ENCODE measurements at regions not wholly inside any gene's neighbourhood (a gene's known extent, or its start where the extent isn't known, plus 50 kb on each side); places are given as distances from the start of the nearest gene placed in this dataset.

DNA sequence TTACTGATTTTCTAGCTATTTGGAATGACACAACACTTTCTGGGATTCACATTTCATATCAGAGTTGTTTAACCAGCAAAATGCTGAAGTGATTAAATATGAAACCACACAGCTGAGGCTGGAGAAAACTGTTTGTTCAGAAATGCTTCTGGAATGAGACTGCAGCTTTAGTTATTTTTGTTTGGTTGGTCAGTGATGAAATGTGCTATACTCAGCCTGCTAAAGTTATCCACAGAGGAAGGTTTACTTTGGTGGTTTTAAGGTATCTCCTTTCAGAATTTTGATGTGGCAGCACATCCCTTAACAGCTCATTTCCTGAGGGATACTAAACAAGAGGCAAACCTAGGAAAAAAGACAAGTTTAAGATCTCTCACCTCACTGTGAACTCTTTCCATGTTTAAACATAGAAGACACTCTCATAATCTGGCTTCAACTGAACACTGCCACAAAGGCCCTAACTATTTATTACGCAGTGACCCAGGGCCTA is 106.6 kb upstream of the PDE5A start:
- ATAC-seq (no peak), DNase-seq (ENCODE audit: low read depth, low spot score) (no peak), FAIRE-seq (no peak)
- H3K79me2 ChIP-seq (ENCODE audit: control insufficient read depth, insufficient read depth, low read length) = no peaks in the 10 kb centered on the region
- no peaks in the 10 kb centered on the region for H3K27me3 ChIP-seq (replicated peaks in 1 of 2; ENCODE audit: control insufficient read depth in 2 of 2, insufficient read depth in 2 of 2, low read length in 1 of 2)
- WGBS (ENCODE audit: insufficient coverage, insufficient replicate concordance, low lambda C conversion rate, missing lambda C conversion rate) = 83% methylated on average over 1 of the region's 1 CpG
- no peaks in the 10 kb centered on the region for H4K20me1 ChIP-seq (ENCODE audit: control insufficient read depth, insufficient read depth)
- no peak overlapping the region for H3K4me2 ChIP-seq (ENCODE audit: control insufficient read depth, insufficient read depth)
- no peak overlapping the region for H2AFZ ChIP-seq (ENCODE audit: control insufficient read depth, low read depth, low read length)
- TF ChIP-seq REST (IDR thresholded peaks at IDR 0.05; ENCODE audit: low read depth, low read length) (no peak), ZZZ3 (IDR thresholded peaks at IDR 0.05; ENCODE audit: control insufficient read depth, insufficient read length, low read depth) (no peak), HCFC1 (IDR thresholded peaks at IDR 0.05; ENCODE audit: low read length) (no peak), RCOR1 (conservative IDR thresholded peaks at IDR 0.05; ENCODE audit: low read depth, low read length) (no peak), LARP7 (IDR thresholded peaks at IDR 0.05) (no peak), FOXM1 (IDR thresholded peaks at IDR 0.05; ENCODE audit: low read depth, low read length) (no peak), NBN (IDR thresholded peaks at IDR 0.05) (no peak), KDM1A (IDR thresholded peaks at IDR 0.05; ENCODE audit: borderline replicate concordance) (no peak)
- TF ChIP-seq, protein P1, sequence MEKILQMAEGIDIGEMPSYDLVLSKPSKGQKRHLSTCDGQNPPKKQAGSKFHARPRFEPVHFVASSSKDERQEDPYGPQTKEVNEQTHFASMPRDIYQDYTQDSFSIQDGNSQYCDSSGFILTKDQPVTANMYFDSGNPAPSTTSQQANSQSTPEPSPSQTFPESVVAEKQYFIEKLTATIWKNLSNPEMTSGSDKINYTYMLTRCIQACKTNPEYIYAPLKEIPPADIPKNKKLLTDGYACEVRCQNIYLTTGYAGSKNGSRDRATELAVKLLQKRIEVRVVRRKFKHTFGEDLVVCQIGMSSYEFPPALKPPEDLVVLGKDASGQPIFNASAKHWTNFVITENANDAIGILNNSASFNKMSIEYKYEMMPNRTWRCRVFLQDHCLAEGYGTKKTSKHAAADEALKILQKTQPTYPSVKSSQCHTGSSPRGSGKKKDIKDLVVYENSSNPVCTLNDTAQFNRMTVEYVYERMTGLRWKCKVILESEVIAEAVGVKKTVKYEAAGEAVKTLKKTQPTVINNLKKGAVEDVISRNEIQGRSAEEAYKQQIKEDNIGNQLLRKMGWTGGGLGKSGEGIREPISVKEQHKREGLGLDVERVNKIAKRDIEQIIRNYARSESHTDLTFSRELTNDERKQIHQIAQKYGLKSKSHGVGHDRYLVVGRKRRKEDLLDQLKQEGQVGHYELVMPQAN (conservative IDR thresholded peaks at IDR 0.05) = no peak
- H3K36me3 ChIP-seq (ENCODE audit: control insufficient read depth in 2 of 2, insufficient read depth in 2 of 2, low read length in 1 of 2) = no peaks in the 10 kb centered on the region
- H3K4me3 ChIP-seq = no peak overlapping the region
- no TSS peak for BruUV-seq (replicated peaks)
- CTCF ChIA-PET = no interaction called here
- in situ Hi-C loops (cut with MboI) (no loop called here), intact Hi-C loops (cut with micrococcal nuclease; ENCODE audit: unreplicated experiment) (no loop called here)
- H3K4me1 ChIP-seq (ENCODE audit: control insufficient read depth, insufficient read depth, low read length) = no peaks in the 10 kb centered on the region
- no peaks in the 10 kb centered on the region for H3K9me3 ChIP-seq (replicated peaks; ENCODE audit: control insufficient read depth, insufficient read depth, low read length)
- SMC1A ChIA-PET (ENCODE audit: uncharacterized antibody, unreplicated experiment) = interaction anchor here (1.0 kb wide), 1 partner anchor 15 kb away, joined by 3 read pairs; no protein-coding TSS in a partner anchor
- no peak overlapping the region for H3K27ac ChIP-seq (ENCODE audit: control insufficient read depth, insufficient read depth)
- H3K9ac ChIP-seq (ENCODE audit: control insufficient read depth, insufficient read depth, low read length) = no peak overlapping the region
- POLR2A ChIA-PET = no interaction called here
- RAD21 ChIA-PET (ENCODE audit: unreplicated experiment) = no interaction called here

Measured in GM12878 (cell line).